Activated naive CD8-positive, alpha-beta T cell (primary cell): ENCODE measurements at regions not wholly inside any gene's neighbourhood (a gene's known extent, or its start where the extent isn't known, plus 50 kb on each side); places are given as distances from the start of the nearest gene placed in this dataset.
"Not testable (repeated sequence)": the region's sequence is repeated elsewhere in the genome, so short reads cannot be mapped to it uniquely, and the experiment has no call there.

Experiments
- H3K27ac Mint-ChIP-seq: one replicate; pipeline ENCODE4 v1.8.0; 2021; ENCODE audit warnings: mixed read lengths
- H3K27me3 Mint-ChIP-seq: one replicate; pipeline ENCODE4 v1.8.0; 2021; ENCODE audit warnings: mixed read lengths
- H3K36me3 Mint-ChIP-seq: one replicate; pipeline ENCODE4 v1.8.0; 2021; ENCODE audit warnings: mixed read lengths
- H3K4me1 Mint-ChIP-seq: one replicate; pipeline ENCODE4 v1.8.0; 2021; ENCODE audit warnings: low read depth, mixed read lengths
- H3K4me3 Mint-ChIP-seq: one replicate; pipeline ENCODE4 v1.8.0; 2021; ENCODE audit warnings: mild to moderate bottlenecking, mixed read lengths
- H3K9me3 Mint-ChIP-seq: one replicate; pipeline ENCODE4 v1.8.0; 2021; ENCODE audit warnings: low read depth, mixed read lengths

DNA sequence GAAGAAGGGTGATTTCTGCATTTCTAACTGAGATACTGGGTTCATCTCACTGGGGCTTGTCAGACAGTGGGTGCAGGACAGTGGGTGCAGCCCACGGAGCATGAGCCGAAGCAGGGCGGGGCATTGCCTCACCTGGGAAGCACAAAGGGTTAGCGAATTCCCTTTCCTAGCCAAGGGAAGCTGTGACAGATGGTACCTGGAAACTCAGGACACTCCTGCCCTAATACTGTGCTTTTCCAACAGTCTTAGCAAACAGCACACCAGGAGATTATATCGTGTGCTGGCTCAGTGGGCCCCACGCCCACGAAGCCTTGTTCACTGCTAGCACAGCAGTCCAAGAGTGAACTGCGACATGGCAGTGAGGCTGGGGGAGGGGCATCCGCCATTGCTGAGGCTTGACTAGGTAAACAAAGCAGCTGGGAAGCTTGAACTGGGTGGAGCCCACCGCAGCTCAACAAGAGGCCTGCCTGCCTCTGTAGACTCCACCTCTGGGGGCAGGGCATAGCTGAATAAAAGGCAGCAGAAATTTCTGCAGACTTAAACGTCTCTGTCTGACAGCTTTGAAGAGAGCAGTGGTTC is 1057.7 kb downstream of the HACE1 start:
- H3K36me3 Mint-ChIP-seq, H3K4me3 Mint-ChIP-seq: not testable (repeated sequence)

DNA sequence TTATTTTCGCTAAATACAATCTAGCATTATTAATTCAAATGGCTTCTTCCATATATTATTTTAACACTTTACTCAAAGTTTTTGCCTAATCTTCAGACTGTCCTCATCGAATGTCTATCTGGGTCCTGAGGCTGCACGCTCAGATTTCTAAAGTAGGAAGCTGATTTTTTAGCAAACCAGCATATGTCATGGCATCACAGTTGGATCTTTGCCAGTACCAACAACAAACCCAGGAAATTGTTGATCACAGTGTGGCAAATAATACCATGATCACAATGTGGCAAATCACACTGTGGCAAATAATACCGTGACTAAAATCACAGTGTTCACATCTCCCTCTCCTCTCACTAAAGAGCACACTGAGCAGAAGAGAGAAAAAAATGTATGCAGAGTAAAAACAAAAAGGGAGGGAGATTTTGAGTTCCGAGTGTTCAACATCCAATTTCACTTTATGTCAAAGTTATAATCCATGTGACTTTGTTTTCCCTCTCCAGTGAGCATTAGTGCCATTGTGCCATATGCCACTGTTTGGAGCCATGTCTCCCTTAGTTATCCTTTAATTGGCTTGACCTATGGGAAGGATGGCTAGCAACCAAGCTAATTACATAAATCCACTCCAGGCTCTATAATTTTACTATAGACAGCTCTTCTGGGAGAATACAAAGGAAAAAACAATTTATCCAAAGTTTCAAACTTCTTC is 1059.6 kb downstream of the HACE1 start:
- H3K9me3 Mint-ChIP-seq, result no peaks in the 10 kb centered on the region
- no peaks in the 10 kb centered on the region for H3K36me3 Mint-ChIP-seq
- no peaks in the 10 kb centered on the region for H3K27me3 Mint-ChIP-seq
- no peak overlapping the region for H3K4me3 Mint-ChIP-seq
- H3K4me1 Mint-ChIP-seq, result no peaks in the 10 kb centered on the region
- H3K27ac Mint-ChIP-seq, result no peak overlapping the region

More for the DNA sequence above, 1057.7 kb downstream of the HACE1 start:
- not testable (repeated sequence) for H3K27ac Mint-ChIP-seq, H3K9me3 Mint-ChIP-seq, H3K27me3 Mint-ChIP-seq, H3K4me1 Mint-ChIP-seq

GRCh38 chr6:103798166-103798565 is 1061.6 kb downstream of the HACE1 start:
- Mint-ChIP-seq H3K4me3 (no peak overlapping the region), H3K27me3 (no peaks in the 10 kb centered on the region), H3K36me3 (no peaks in the 10 kb centered on the region), H3K9me3 (no peaks in the 10 kb centered on the region), H3K4me1 (no peaks in the 10 kb centered on the region), H3K27ac (no peak overlapping the region)

GRCh38 chr6:103797738-103798137 is 1062.0 kb downstream of the HACE1 start:
- H3K27me3 Mint-ChIP-seq, result no peaks in the 10 kb centered on the region
- H3K4me3 Mint-ChIP-seq, result no peak overlapping the region
- no peaks in the 10 kb centered on the region for H3K4me1 Mint-ChIP-seq
- no peaks in the 10 kb centered on the region for H3K9me3 Mint-ChIP-seq
- H3K27ac Mint-ChIP-seq, result no peak overlapping the region
- no peaks in the 10 kb centered on the region for H3K36me3 Mint-ChIP-seq

GRCh38 chr6:103791458-103791857 is 1068.3 kb downstream of the HACE1 start:
- Mint-ChIP-seq H3K36me3 (no peaks in the 10 kb centered on the region), H3K9me3 (peaks cover 3% of the 10 kb centered on the region), H3K4me1 (no peaks in the 10 kb centered on the region), H3K27me3 (no peaks in the 10 kb centered on the region), H3K27ac (no peak overlapping the region), H3K4me3 (no peak overlapping the region)

DNA sequence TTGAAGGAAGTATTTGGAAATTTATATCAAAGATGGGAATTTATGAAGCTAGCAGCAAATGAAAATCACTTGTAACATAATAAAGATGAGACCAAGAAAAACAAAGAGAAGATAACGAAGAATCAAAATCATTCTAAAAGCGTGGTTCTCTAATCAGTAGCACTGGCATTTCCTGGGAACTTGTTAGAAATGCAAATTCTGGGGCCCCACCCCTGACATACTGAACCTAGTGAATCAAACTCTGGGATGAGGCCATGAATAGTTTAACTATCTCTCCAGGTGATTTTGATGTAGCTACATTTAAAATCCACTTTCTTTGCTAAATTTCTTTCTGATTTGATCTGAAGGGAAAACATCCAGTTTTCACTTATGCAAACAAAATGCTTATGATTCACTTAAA is 1075.6 kb downstream of the HACE1 start:
- H3K9me3 Mint-ChIP-seq, result no peaks in the 10 kb centered on the region
- no peaks in the 10 kb centered on the region for H3K27me3 Mint-ChIP-seq
- H3K36me3 Mint-ChIP-seq, result no peaks in the 10 kb centered on the region
- no peak overlapping the region for H3K4me3 Mint-ChIP-seq
- no peaks in the 10 kb centered on the region for H3K4me1 Mint-ChIP-seq
- H3K27ac Mint-ChIP-seq, result no peak overlapping the region

GRCh38 chr6:103783329-103783728 is 1076.4 kb downstream of the HACE1 start:
- H3K4me3 Mint-ChIP-seq, result no peak overlapping the region
- H3K36me3 Mint-ChIP-seq, result no peaks in the 10 kb centered on the region
- no peaks in the 10 kb centered on the region for H3K27me3 Mint-ChIP-seq
- H3K9me3 Mint-ChIP-seq, result no peaks in the 10 kb centered on the region
- H3K4me1 Mint-ChIP-seq, result no peaks in the 10 kb centered on the region
- no peak overlapping the region for H3K27ac Mint-ChIP-seq

DNA sequence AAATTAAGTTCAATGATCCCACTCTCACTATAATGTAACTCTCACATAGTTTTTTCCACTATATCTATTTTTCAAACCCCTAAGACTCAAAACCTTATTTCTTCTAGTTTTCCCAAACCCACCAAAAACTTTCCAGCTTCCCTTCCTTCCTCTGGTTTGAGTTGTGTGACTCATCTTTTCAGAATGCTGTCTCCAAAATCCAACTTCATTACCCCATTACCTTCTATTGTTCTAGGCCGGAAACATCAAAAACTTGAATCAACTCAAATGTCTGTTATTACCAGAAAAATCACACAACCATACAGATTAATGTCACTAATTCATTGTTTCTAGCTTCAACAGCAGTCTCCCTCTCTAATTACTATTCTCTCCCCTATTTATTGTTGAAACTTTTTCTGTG is 1090.3 kb downstream of the HACE1 start:
- Mint-ChIP-seq H3K4me3 (no peak overlapping the region), H3K27me3 (no peaks in the 10 kb centered on the region), H3K27ac (no peak overlapping the region), H3K36me3 (no peaks in the 10 kb centered on the region), H3K9me3 (no peaks in the 10 kb centered on the region), H3K4me1 (no peaks in the 10 kb centered on the region)

DNA sequence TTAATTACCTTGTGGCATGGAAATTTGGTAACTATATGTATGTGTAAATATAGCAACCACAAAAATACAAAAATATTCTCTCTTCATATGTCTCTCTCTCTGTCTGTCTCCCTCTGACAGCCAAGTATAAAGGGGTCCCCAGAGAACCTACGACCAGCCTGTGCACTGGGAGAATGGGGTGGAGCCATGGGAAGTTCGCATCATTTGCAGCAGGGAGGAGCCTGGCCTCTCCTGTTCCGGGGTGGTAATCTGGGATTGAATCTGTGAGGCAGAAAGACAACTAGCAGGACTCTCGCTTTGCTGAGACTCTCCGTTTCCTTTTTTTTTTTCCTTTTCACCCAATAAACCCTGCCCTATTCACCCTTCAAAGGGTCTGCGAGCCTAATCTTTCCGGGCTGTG is 1109.1 kb downstream of the HACE1 start:
- Mint-ChIP-seq H3K4me3 (no peak overlapping the region), H3K27ac (no peak overlapping the region), H3K36me3 (no peaks in the 10 kb centered on the region), H3K4me1 (no peaks in the 10 kb centered on the region), H3K9me3 (no peaks in the 10 kb centered on the region), H3K27me3 (no peaks in the 10 kb centered on the region)

- no peaks in the 10 kb centered on the region for H3K36me3 Mint-ChIP-seq
- H3K4me3 Mint-ChIP-seq, result no peak overlapping the region
- no peaks in the 10 kb centered on the region for H3K27me3 Mint-ChIP-seq
- H3K4me1 Mint-ChIP-seq, result no peaks in the 10 kb centered on the region
- H3K27ac Mint-ChIP-seq, result no peak overlapping the region
- H3K9me3 Mint-ChIP-seq, result peaks cover 5% of the 10 kb centered on the region
Observed at GRCh38 chr6:103734016-103734415, 1125.7 kb downstream of the HACE1 start.

DNA sequence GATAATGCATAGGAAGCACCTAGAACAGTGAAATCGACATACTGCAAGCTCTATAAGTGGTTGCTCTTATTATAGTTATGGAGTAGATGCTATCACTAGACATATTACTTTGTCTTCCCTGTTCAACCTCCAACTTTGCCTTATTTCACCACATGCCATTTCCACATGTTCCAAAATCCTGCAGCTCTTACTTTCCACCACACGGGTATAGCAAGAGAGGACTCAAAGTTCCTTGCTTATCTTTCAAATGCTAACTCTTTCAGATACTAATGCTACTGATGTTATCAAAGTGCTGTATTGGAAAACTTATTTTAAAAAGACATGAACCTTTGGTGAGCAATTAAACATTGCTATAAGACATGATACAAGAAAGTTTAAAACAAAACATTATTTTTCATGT is 1130.1 kb downstream of the HACE1 start:
- Mint-ChIP-seq H3K36me3 (no peaks in the 10 kb centered on the region), H3K9me3 (no peaks in the 10 kb centered on the region), H3K27ac (no peak overlapping the region), H3K4me3 (no peak overlapping the region), H3K4me1 (no peaks in the 10 kb centered on the region), H3K27me3 (no peaks in the 10 kb centered on the region)

DNA sequence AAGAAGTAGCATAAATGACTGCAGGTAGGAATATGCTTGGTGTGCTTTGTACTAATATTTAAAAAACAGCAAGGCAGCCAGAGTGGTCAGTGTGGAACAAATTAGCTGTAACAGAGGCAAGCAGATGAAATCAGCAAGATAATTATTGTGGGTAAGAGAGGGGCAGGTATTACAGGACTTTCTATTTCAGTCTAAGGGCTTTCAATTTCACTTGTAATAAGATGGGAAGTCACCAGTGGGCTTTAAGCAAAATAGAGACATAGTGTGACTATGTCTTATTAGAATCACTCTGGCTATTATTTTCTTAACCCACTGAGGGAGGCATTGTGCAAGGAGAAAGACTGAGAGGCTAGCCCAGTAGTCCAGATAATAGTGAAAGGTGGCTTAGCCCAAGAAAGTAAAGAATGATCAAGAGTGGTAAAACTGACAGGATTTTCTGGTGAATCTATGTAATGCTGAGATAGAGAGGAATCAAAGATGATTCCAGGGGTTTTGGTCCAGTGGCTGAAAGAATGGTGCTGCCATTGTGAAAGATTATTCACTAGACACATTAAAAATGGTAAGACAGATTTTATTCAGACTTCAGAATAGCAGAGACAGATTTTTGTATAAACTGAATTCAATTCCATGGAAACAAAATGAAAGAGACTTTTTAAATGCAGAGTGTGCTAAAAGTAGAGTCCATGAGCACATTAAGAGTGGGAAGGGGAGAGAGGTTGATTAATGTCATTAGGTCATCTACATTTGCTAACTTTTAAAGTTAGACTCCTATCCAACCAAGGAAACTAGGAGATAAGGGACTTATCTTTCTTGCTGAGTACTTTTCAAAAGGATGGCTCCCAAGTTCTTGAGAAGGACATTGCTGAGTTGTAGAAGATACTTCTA is 1136.0 kb downstream of the HACE1 start:
- H3K27me3 Mint-ChIP-seq, result no peaks in the 10 kb centered on the region
- no peak overlapping the region for H3K4me3 Mint-ChIP-seq
- H3K36me3 Mint-ChIP-seq, result no peaks in the 10 kb centered on the region
- no peaks in the 10 kb centered on the region for H3K9me3 Mint-ChIP-seq
- no peaks in the 10 kb centered on the region for H3K4me1 Mint-ChIP-seq
- H3K27ac Mint-ChIP-seq, result no peak overlapping the region

GRCh38 chr6:103722683-103723082 is 1137.0 kb downstream of the HACE1 start:
- Mint-ChIP-seq H3K9me3 (no peaks in the 10 kb centered on the region), H3K4me1 (no peaks in the 10 kb centered on the region), H3K27ac (no peak overlapping the region), H3K36me3 (no peaks in the 10 kb centered on the region), H3K4me3 (no peak overlapping the region), H3K27me3 (no peaks in the 10 kb centered on the region)

GRCh38 chr6:103721923-103722322 is 1137.8 kb downstream of the HACE1 start:
- Mint-ChIP-seq H3K4me1 (no peaks in the 10 kb centered on the region), H3K36me3 (no peaks in the 10 kb centered on the region), H3K4me3 (no peak overlapping the region), H3K27me3 (no peaks in the 10 kb centered on the region), H3K9me3 (no peaks in the 10 kb centered on the region), H3K27ac (no peak overlapping the region)

GRCh38 chr6:103720393-103720792 is 1139.3 kb downstream of the HACE1 start:
- Mint-ChIP-seq H3K27me3 (no peaks in the 10 kb centered on the region), H3K4me3 (no peak overlapping the region), H3K36me3 (no peaks in the 10 kb centered on the region), H3K27ac (no peak overlapping the region), H3K9me3 (peaks cover 6% of the 10 kb centered on the region), H3K4me1 (no peaks in the 10 kb centered on the region)
